Neural progenitor cell (in vitro differentiated cells): ENCODE measurements at regions not wholly inside any gene's neighbourhood (a gene's known extent, or its start where the extent isn't known, plus 50 kb on each side); places are given as distances from the start of the nearest gene placed in this dataset.
"Not testable (repeated sequence)": the region's sequence is repeated elsewhere in the genome, so short reads cannot be mapped to it uniquely, and the experiment has no call there.

Source experiments
- DNase-seq: peaks from one replicate; pipeline ENCODE4 v3.0.0-alpha.2; 2016; ENCODE audit warnings: low spot score
- H2AFZ ChIP-seq: fragments of 200-600 bp; sonication (generic); replicated peaks from 2 replicates; pipeline ENCODE4 v1.6.1; 2016; ENCODE audit warnings: antibody characterized with exemption
- H3F3A ChIP-seq: fragments of 200-600 bp; sonication (generic); 2 replicates; pipeline ENCODE4 v1.6.1; 2016; ENCODE audit warnings: antibody characterized with exemption, low read depth
- H3K27ac ChIP-seq: fragments of 200-600 bp; sonication (generic); 2 replicates; pipeline ENCODE4 v1.5.1; 2016; ENCODE audit warnings: mild to moderate bottlenecking
- H3K27me3 ChIP-seq: fragments of 200-600 bp; sonication (generic); 2 replicates; pipeline ENCODE4 v1.6.1; 2016; ENCODE audit warnings: mild to moderate bottlenecking, moderate library complexity
- H3K36me3 ChIP-seq: fragments of 200-600 bp; sonication (generic); 2 replicates; pipeline ENCODE4 v1.5.1; 2016
- H3K4me1 ChIP-seq: fragments of 200-600 bp; sonication (generic); 2 replicates; pipeline ENCODE4 v1.6.1; 2016; ENCODE audit warnings: mixed run types
- H3K4me2 ChIP-seq: fragments of 200-600 bp; sonication (generic); 2 replicates; pipeline ENCODE4 v1.6.1; 2016
- H3K4me3 ChIP-seq: fragments of 200-600 bp; sonication (generic); 2 replicates; pipeline ENCODE4 v1.5.1; 2016
- H3K79me2 ChIP-seq: fragments of 200-600 bp; sonication (generic); 2 replicates; pipeline ENCODE4 v1.6.1; 2016; ENCODE audit warnings: low read depth
- H3K9ac ChIP-seq: fragments of 200-600 bp; sonication (generic); 2 replicates; pipeline ENCODE4 v1.6.1; 2016
- H3K9me3 ChIP-seq: fragments of 200-600 bp; sonication (generic); 2 replicates; pipeline ENCODE4 v1.5.1; 2016; ENCODE audit warnings: low read depth
- H4K20me1 ChIP-seq: fragments of 200-600 bp; sonication (generic); 2 replicates; pipeline ENCODE4 v1.6.1; 2016; ENCODE audit warnings: low read depth
- H3K27ac Mint-ChIP-seq: 3 replicates; pipeline ENCODE4 v1.8.0; 2021; ENCODE audit warnings: mixed read lengths
- H3K27me3 Mint-ChIP-seq: 2 replicates; pipeline ENCODE4 v1.8.0; 2022; ENCODE audit warnings: low read depth, mild to moderate bottlenecking, inconsistent platforms, moderate library complexity, mixed read lengths; ENCODE audit not compliant: insufficient read depth
- H3K36me3 Mint-ChIP-seq: 3 replicates; pipeline ENCODE4 v1.8.0; 2021; ENCODE audit warnings: mixed read lengths
- H3K4me1 Mint-ChIP-seq: 3 replicates; pipeline ENCODE4 v1.8.0; 2021; ENCODE audit warnings: mixed read lengths
- H3K4me3 Mint-ChIP-seq: 3 replicates; pipeline ENCODE4 v1.8.0; 2021; ENCODE audit warnings: mild to moderate bottlenecking, moderate library complexity, mixed read lengths
- H3K9me3 Mint-ChIP-seq: 3 replicates; pipeline ENCODE4 v1.8.0; 2020; ENCODE audit warnings: mixed read lengths
- CTCF ChIP-seq: fragments of 200-600 bp; sonication (generic); IDR thresholded peaks from 2 replicates; pipeline ENCODE4 v1.5.1; 2017; ENCODE audit warnings: antibody characterized with exemption, mild to moderate bottlenecking
- EZH2 ChIP-seq: fragments of 200-600 bp; sonication (generic); IDR thresholded peaks from 2 replicates; pipeline ENCODE4 v1.6.1; 2017; ENCODE audit warnings: antibody characterized with exemption, mild to moderate bottlenecking, moderate library complexity
- EZH2phosphoT487 ChIP-seq: fragments of 200-600 bp; sonication (generic); IDR thresholded peaks from 2 replicates; pipeline ENCODE4 v1.6.1; 2017; ENCODE audit warnings: antibody characterized with exemption

GRCh38 chr2:184372484-184372883 lies 225.8 kb upstream of the ZNF804A start:
- Mint-ChIP-seq H3K9me3 (no peaks in the 10 kb centered on the region), H3K36me3 (no peaks in the 10 kb centered on the region), H3K4me3 (no peak overlapping the region), H3K27ac (no peak overlapping the region), H3K27me3 (peaks cover 3% of the 10 kb centered on the region), H3K4me1 (peaks cover 11% of the 10 kb centered on the region)
- TF ChIP-seq EZH2phosphoT487, result no peak
- TF ChIP-seq CTCF, result no peak
- TF ChIP-seq EZH2, result no peak
- Histone ChIP-seq H3K9ac (no peak overlapping the region), H3K27me3 (no peaks in the 10 kb centered on the region), H3K9me3 (no peaks in the 10 kb centered on the region), H2AFZ (peak overlapping the region; percentile 80), H3K79me2 (no peaks in the 10 kb centered on the region), H3K4me3 (no peak overlapping the region), H3K4me1 (peaks cover 15% of the 10 kb centered on the region), H4K20me1 (no peaks in the 10 kb centered on the region), H3K36me3 (no peaks in the 10 kb centered on the region), H3F3A (no peaks in the 10 kb centered on the region), H3K27ac (peak overlapping the region; percentile 55), H3K4me2 (peak overlapping the region; percentile 14)
- DNase-seq, result peak; percentile 35

GRCh38 chr2:184394642-184395041 lies 203.7 kb upstream of the ZNF804A start:
- H3K9me3 Mint-ChIP-seq, result no peaks in the 10 kb centered on the region
- H3K4me3 ChIP-seq, result no peak overlapping the region
- H3K9me3 ChIP-seq, result no peaks in the 10 kb centered on the region
- H3K27me3 ChIP-seq, result no peaks in the 10 kb centered on the region
- H3K4me2 ChIP-seq, result no peak overlapping the region
- H3K4me3 Mint-ChIP-seq, result no peak overlapping the region
- TF ChIP-seq EZH2, result no peak
- no peak for TF ChIP-seq EZH2phosphoT487
- TF ChIP-seq CTCF, result no peak
- no peak overlapping the region for H3K9ac ChIP-seq
- no peak overlapping the region for H3K27ac ChIP-seq
- H2AFZ ChIP-seq, result no peak overlapping the region
- no peaks in the 10 kb centered on the region for H3K79me2 ChIP-seq
- H3K27ac Mint-ChIP-seq, result no peak overlapping the region
- H3K36me3 Mint-ChIP-seq, result no peaks in the 10 kb centered on the region
- no peaks in the 10 kb centered on the region for H3K27me3 Mint-ChIP-seq
- no peaks in the 10 kb centered on the region for H3K4me1 ChIP-seq
- H4K20me1 ChIP-seq, result no peaks in the 10 kb centered on the region
- no peaks in the 10 kb centered on the region for H3K4me1 Mint-ChIP-seq
- H3K36me3 ChIP-seq, result no peaks in the 10 kb centered on the region
- H3F3A ChIP-seq, result no peaks in the 10 kb centered on the region
- no peak for DNase-seq

GRCh38 chr2:184402381-184402780 lies 195.9 kb upstream of the ZNF804A start:
- Mint-ChIP-seq H3K27me3 (no peaks in the 10 kb centered on the region), H3K36me3 (peaks cover 1% of the 10 kb centered on the region), H3K9me3 (peaks cover 2% of the 10 kb centered on the region), H3K4me3 (no peak overlapping the region), H3K4me1 (peaks cover 3% of the 10 kb centered on the region), H3K27ac (no peak overlapping the region)
- H3K36me3 ChIP-seq, result no peaks in the 10 kb centered on the region
- no peak overlapping the region for H3K4me3 ChIP-seq
- no peak overlapping the region for H2AFZ ChIP-seq
- H3K79me2 ChIP-seq, result no peaks in the 10 kb centered on the region
- H3F3A ChIP-seq, result no peaks in the 10 kb centered on the region
- no peak overlapping the region for H3K9ac ChIP-seq
- TF ChIP-seq CTCF, result no peak
- TF ChIP-seq EZH2, result no peak
- TF ChIP-seq EZH2phosphoT487, result no peak
- no peak overlapping the region for H3K27ac ChIP-seq
- no peak overlapping the region for H3K4me2 ChIP-seq
- no peaks in the 10 kb centered on the region for H3K27me3 ChIP-seq
- no peak for DNase-seq
- H3K4me1 ChIP-seq, result no peaks in the 10 kb centered on the region
- no peaks in the 10 kb centered on the region for H4K20me1 ChIP-seq
- H3K9me3 ChIP-seq, result no peaks in the 10 kb centered on the region

- not testable (repeated sequence) for DNase-seq, H4K20me1 ChIP-seq, H3K4me3 ChIP-seq, H3K9me3 ChIP-seq, H3K79me2 ChIP-seq, H3K36me3 ChIP-seq, H3K4me3 Mint-ChIP-seq, H3F3A ChIP-seq, H3K36me3 Mint-ChIP-seq, H3K27me3 ChIP-seq, H3K4me1 Mint-ChIP-seq, H3K9me3 Mint-ChIP-seq, H3K9ac ChIP-seq, H3K4me1 ChIP-seq, H3K27me3 Mint-ChIP-seq, H3K4me2 ChIP-seq, H2AFZ ChIP-seq, H3K27ac ChIP-seq
- H3K27ac Mint-ChIP-seq, result peak overlapping the region; percentile 67
These were observed 191.2 kb upstream of the ZNF804A start for GRCh38 chr2:184407041-184407630.
